ENCODE measurements at regions not wholly inside any gene's neighbourhood (a gene's known extent, or its start where the extent isn't known, plus 50 kb on each side); places are given as distances from the start of the nearest gene placed in this dataset.
A peak's percentile ranks its signal among the peaks of the same experiment; 100 is the strongest.

DNA sequence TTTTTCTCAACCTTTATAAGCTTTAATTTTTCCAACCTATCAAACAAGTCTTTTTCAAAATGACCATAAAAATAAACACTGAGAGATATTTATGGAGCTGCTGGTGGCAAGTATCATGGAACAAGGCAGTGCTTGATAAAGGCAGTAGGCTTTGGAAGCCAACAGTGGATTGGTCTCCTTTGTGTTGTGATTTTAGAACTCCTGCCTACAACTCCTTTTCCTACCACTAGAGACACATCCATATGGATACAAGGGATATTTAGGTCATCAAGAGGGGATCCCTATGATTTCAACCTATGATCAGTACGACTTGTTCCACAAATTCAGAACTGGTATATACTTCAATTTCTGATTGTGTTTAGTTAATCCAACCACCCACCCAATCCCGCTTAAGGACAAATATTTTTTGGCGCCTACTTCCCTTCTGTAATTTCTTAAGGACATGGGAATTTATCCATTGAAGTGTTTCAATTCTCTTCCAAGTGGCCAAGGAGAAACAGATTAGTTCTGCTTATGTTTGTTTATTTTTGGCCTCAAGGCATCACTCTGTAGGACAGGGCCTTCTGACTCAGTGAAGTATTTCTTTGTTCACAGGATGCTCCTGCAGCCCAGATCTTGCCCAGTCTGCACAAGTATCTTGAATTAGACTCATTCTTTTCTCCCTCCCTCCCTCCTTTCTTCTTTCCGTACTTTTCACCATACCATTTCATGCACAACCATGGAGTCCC is 2119.6 kb upstream of the PIK3C3 start:
- no peak for DNase-seq (ENCODE audit: low spot score)

- no peak for DNase-seq (ENCODE audit: low spot score)
Measured at GRCh38 chr18:39834636-39835035, 2120.4 kb upstream of the PIK3C3 start.

- peak; percentile 27 for DNase-seq (ENCODE audit: low spot score)
Measured at GRCh38 chr18:39825485-39826150, 2129.4 kb upstream of the PIK3C3 start.

GRCh38 chr18:39806525-39806924 is 2148.5 kb upstream of the PIK3C3 start:
- peak; percentile 51 for DNase-seq (ENCODE audit: low spot score)

GRCh38 chr18:39805218-39805617 is 2149.8 kb upstream of the PIK3C3 start:
- DNase-seq (ENCODE audit: low spot score), result no peak

DNA sequence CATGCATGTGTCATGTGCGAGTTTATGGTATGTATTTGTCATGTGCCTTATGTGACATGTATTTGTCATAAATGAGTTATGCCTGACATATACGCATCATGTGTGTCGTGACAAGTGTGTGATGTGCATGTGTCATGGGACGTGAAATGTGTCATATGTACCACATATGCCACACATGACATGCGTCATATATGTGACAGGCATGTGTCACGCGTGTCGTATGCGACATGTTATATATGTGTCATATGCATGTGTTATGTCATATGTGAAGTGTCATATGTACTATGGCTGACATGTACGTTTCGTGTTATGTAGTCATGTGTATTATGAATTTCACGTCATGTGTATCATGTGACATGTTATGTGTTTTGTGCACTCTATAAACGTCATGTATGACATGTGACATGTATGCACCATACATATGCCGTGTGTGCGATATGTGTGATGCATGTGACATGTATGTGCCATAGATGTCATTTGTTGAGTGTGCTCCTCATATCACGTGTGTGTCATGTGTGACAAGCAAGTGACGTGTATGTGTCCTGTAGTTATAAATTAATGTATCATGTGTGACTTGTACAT is 2152.3 kb upstream of the PIK3C3 start:
- DNase-seq (ENCODE audit: low spot score), result no peak

GRCh38 chr18:39801848-39802247 is 2153.2 kb upstream of the PIK3C3 start:
- DNase-seq (ENCODE audit: low spot score), result no peak

DNA sequence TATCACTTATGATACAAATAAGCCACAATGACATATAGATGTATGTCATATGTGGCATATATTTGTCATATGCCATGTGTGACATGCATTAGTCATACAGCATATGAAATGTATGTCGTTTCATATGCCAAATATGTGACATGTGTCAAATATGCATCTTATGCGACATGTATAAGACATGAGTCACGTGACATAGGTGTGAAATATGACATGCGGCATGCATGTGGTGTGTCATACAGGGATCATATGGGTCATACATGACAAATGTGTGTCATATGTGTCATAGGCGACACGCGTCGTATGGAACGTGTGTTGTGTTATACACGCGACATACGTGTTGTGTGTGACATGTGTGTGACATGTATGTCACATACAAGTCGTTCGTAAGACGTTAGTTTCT is 2154.0 kb upstream of the PIK3C3 start:
- DNase-seq (ENCODE audit: low spot score), result no peak

- peak; percentile 23 for DNase-seq (ENCODE audit: low spot score)
Measured at GRCh38 chr18:39799006-39799405, 2156.0 kb upstream of the PIK3C3 start.

GRCh38 chr18:39796393-39796792 is 2158.6 kb upstream of the PIK3C3 start:
- DNase-seq (ENCODE audit: low spot score), result no peak

GRCh38 chr18:39795350-39795749 is 2159.7 kb upstream of the PIK3C3 start:
- no peak for DNase-seq (ENCODE audit: low spot score)

- DNase-seq (ENCODE audit: low spot score), result no peak
Measured at GRCh38 chr18:39793609-39794008, 2161.4 kb upstream of the PIK3C3 start.

DNA sequence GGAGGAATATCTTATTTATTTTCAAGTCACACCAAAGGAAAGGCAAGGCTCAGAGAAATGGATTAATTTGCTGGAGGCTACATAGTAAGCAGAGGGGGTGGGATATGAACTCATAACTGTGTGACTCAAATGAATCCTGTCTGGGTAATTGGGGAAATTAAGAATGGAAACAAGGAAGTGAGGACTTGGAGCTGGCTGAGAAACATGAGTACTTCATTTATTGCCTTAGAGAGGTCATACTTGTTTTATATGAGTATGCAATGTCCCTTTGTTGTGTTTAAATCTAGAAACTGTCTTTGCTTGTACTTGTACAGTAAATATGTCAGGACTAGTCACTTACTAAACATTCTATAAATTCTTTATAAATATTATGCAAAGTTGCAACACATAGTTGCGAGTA is 2166.7 kb upstream of the PIK3C3 start:
- DNase-seq (ENCODE audit: low spot score), result no peak

DNA sequence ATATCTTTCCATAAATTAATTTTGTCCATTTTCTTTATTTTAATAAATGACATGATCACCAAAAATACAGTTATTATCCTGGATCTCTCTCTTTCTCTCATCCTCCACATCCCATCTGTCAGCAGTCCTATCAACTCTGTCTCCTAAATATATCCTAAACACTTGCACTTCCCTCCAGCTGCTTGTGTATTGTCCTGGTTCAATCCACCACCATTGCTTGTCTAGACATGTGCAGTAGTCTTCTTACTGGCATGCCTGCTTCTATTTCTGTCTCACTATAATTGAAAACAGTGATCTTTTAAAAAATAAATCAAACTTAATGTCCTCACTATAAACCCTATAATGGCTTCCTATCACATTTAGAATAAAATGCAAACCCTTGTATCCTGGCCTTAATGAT is 2168.6 kb upstream of the PIK3C3 start:
- no peak for DNase-seq (ENCODE audit: low spot score)

GRCh38 chr18:39784541-39784940 is 2170.5 kb upstream of the PIK3C3 start:
- no peak for DNase-seq (ENCODE audit: low spot score)

- DNase-seq (ENCODE audit: low spot score), result no peak
Measured at GRCh38 chr18:39781565-39781964, 2173.5 kb upstream of the PIK3C3 start.

DNA sequence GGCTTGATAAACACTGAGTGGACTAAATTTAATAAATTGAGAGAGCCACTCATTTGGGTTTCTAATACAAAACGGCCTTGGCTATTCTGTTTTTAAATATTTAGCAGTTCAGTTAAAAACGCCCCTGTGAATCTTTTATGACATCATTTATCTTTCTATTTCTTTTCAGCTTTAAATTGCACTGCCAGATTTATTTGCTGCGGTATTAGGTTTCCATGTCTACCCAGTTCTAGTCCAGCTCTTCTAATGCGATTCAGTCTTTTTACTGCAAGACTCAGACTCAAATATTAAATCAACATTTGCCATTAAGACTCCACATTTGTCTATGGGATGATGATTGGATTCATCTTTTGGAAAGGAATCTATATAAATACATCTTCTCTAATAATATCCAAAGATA is 2174.3 kb upstream of the PIK3C3 start:
- DNase-seq (ENCODE audit: low spot score), result no peak

DNA sequence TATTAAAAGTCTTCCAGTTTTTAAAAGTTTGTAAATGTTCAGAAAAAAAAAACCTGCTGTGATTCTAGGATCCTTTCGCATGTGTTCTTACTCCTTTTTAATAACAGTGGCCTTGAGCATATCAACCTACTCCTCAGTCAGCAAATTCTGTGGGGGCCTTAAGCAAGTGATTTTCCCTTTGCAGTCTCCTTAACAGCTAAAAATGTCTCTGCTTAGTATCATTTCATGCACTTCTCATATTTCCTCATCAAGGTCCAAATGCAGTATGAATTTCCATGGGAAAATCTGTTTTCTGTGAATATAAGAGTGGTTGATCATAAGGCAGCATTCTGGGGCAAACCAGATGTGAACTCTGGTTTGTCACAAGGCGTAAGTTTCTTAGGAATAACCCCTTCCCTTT is 2175.1 kb upstream of the PIK3C3 start:
- DNase-seq (ENCODE audit: low spot score), result no peak

- no peak for DNase-seq (ENCODE audit: low spot score)
Measured at GRCh38 chr18:39776766-39777165, 2178.3 kb upstream of the PIK3C3 start.

DNA sequence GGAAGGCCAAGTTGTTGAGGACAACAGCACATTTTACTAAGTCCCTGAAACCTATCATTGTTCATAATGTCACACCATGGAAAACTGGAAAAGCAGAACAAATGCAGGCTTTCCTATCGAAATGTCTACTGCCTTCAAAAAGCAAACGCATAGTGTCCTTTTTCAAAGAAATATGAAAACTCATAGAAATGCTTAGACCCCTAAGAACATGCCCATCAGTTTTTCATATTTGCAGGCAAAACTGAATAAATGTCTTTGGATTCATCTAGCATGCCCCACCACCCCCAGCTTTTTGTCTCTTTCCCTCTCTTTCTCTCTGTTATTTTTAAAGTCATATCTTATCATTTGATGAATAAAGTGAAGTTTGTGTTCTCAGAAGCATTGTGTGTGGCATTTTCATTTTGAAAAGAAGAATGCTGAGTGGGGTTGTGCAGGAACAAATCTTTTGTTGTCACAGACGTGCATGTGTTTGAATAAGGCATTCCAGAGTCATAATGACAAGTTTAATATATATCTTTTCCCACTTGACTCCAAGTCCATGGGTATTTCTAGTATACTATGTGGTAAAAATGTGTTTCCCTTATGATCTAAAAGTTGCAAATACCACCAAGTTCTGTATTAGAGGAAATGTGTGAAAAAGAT is 2180.0 kb upstream of the PIK3C3 start:
- DNase-seq (ENCODE audit: low spot score), result no peak

GRCh38 chr18:39773646-39774045 is 2181.4 kb upstream of the PIK3C3 start:
- no peak for DNase-seq (ENCODE audit: low spot score)

GRCh38 chr18:39772155-39772919 is 2182.7 kb upstream of the PIK3C3 start:
- DNase-seq (ENCODE audit: low spot score), result no peak
